ENCODE measurements at regions not wholly inside any gene's neighbourhood (a gene's known extent, or its start where the extent isn't known, plus 50 kb on each side); places are given as distances from the start of the nearest gene placed in this dataset.
"Not testable (repeated sequence)": the region's sequence is repeated elsewhere in the genome, so short reads cannot be mapped to it uniquely, and the experiment has no call there.

GRCh38 chr20:30290361-30291063 lies 967.0 kb upstream of the DEFB115 start:
- TF ChIP-seq CREM (IDR thresholded peaks at IDR 0.05); CREM (CRISPR knock-in tag; IDR thresholded peaks at IDR 0.05); SKIL (CRISPR knock-in tag; IDR thresholded peaks at IDR 0.05; ENCODE audit: borderline replicate concordance); CEBPB (IDR thresholded peaks at IDR 0.05; ENCODE audit: borderline replicate concordance, low read depth, low read length); POGZ (CRISPR knock-in tag; IDR thresholded peaks at IDR 0.05); HNF4A (CRISPR knock-in tag; IDR thresholded peaks at IDR 0.05); ZNF800 (CRISPR knock-in tag; IDR thresholded peaks at IDR 0.05); EZH2 (conservative IDR thresholded peaks at IDR 0.05; ENCODE audit: low read depth, low read length); HOXA7 (CRISPR knock-in tag; IDR thresholded peaks at IDR 0.05); ESRRA (CRISPR knock-in tag; IDR thresholded peaks at IDR 0.05; ENCODE audit: low read depth); ZNF44 (CRISPR knock-in tag; IDR thresholded peaks at IDR 0.05); NFYC (CRISPR knock-in tag; IDR thresholded peaks at IDR 0.05); ZSCAN29 (CRISPR knock-in tag; conservative IDR thresholded peaks at IDR 0.05); RFX5 (IDR thresholded peaks at IDR 0.05; ENCODE audit: low read depth, low read length): not testable (repeated sequence)
